ENCODE measurements at regions not wholly inside any gene's neighbourhood (a gene's known extent, or its start where the extent isn't known, plus 50 kb on each side); places are given as distances from the start of the nearest gene placed in this dataset.

DNA sequence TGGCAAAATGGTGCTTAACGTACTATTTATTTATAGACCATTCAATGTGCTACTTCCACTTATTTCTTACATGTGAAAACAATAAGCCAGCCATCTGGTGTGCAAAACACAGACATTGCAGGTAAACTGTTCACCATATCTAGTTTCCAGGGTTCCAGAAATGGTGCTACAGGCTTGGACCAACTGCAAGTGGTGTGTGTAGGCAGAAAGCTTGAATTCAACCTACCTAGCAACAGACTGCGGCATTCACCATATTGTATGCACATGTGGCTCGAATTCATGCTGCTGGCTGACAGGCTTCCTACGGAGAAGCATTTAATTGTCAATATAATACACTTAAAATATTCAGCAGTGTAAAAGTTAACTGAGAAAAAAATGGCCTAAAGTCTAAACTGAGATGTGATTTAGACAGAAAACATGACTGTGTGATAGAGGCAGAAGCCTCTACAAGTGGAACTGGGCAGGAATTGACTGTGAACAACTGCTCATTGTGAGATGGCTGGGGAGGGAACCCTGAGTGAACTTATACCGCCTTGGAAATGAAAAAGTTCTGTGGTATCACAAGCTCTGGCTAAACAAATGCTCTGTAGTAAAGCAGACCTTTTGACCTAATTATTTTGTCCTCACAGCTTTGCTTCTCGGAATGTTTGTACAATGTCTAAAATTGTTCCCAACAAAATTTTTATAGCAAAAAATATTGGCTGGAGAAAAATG, 434.7 kb downstream of the GRIA2 start:
- peaks cover 5 to 8% of the 10 kb centered on the region in 2 donors for H3K9me3 Mint-ChIP-seq
- ATAC-seq = no peak
- no peaks in the 10 kb centered on the region for H3K36me3 Mint-ChIP-seq
- DNase-seq (ENCODE audit: low spot score in 2 of 2) = no peak
- no peak overlapping the region for H3K27ac Mint-ChIP-seq

GRCh38 chr4:157643257-157643656, 422.7 kb downstream of the GRIA2 start:
- H3K27ac Mint-ChIP-seq = no peak overlapping the region
- ATAC-seq = no peak
- H3K9me3 Mint-ChIP-seq = peaks cover 7% of the 10 kb centered on the region in 2 donors
- H3K36me3 Mint-ChIP-seq = no peaks in the 10 kb centered on the region
- DNase-seq (ENCODE audit: low spot score in 2 of 2) = no peak

- ATAC-seq (no peak), DNase-seq (ENCODE audit: low spot score in 2 of 2) (no peak)
- Mint-ChIP-seq H3K9me3 (peaks cover 5 to 10% of the 10 kb centered on the region in 2 donors), H3K27ac (no peak overlapping the region), H3K36me3 (no peaks in the 10 kb centered on the region)
Observed at GRCh38 chr4:157634057-157634456, 413.5 kb downstream of the GRIA2 start.

DNA sequence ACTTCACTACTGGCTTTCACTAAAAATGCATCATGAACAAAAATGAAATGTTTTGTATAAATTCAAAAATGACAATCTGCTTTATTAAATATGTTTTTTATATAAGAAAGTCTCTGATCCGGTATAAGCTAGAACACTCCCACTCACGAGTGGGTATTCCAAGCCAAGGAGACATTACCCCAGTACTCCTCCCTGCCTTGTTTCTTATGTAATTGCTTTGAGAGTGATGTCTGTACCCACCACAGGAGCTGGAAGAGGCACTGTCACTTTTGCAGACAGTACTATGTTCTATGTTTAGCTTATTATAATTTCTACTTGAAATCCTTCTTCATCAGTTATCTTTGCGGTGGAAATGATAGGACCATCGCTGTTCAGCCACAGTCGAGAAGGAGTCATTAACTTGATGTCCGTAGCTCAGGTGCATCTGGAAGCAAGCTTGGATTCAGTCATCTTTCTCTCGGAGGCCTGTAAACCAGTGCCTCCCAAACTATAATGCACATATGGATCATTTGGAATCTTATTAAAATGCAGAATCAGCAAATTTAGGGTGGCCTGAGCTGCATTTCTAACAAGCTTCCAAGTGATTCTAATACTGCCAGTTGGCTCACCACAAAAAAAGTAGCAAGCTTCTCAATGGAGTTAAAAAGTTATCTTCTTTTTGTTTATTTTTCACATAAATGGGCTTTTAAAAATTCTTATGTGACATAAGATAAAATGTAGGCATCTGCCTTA, 396.4 kb downstream of the GRIA2 start:
- DNase-seq (ENCODE audit: low spot score in 2 of 2) (no peak), ATAC-seq (no peak)
- H3K9me3 Mint-ChIP-seq = no peaks in the 10 kb centered on the region
- H3K36me3 Mint-ChIP-seq = no peaks in the 10 kb centered on the region
- H3K27ac Mint-ChIP-seq = no peak overlapping the region

GRCh38 chr4:157607996-157608395, 387.5 kb downstream of the GRIA2 start:
- Mint-ChIP-seq H3K27ac (no peak overlapping the region), H3K36me3 (no peaks in the 10 kb centered on the region), H3K9me3 (peaks cover 0 to 5% of the 10 kb centered on the region in 2 donors)
- no peak for ATAC-seq
- no peak for DNase-seq (ENCODE audit: low spot score in 2 of 2)

DNA sequence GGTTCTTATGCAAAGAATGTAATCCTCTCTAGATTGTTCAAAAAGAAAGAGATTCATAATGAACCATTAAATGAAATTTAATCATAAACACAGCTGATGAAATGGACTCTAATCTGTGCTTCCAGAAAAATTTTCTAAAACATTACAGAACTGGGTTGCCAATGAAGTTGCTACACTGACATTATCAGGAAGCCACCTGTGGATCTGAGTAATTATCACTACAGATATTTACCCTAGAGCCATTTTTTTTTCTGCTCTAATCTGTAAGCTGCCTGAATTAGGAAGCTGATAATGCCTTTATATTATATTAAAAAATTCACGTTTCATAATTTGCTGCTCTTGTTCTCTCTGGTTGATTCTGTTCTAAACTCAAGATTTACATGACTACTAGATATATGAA, 380.1 kb downstream of the GRIA2 start:
- Mint-ChIP-seq H3K36me3 (no peaks in the 10 kb centered on the region), H3K9me3 (peaks cover 6 to 10% of the 10 kb centered on the region in 2 donors), H3K27ac (no peak overlapping the region)
- DNase-seq (ENCODE audit: low spot score in 2 of 2) (no peak), ATAC-seq (no peak)

- no peak for DNase-seq (ENCODE audit: low spot score in 2 of 2)
- ATAC-seq = no peak
- no peak overlapping the region for H3K27ac Mint-ChIP-seq
- no peaks in the 10 kb centered on the region for H3K36me3 Mint-ChIP-seq
- H3K9me3 Mint-ChIP-seq = peaks cover 4 to 9% of the 10 kb centered on the region in 2 donors
Observed at GRCh38 chr4:157591245-157591644, 370.7 kb downstream of the GRIA2 start.

- no peak for DNase-seq (ENCODE audit: low spot score in 2 of 2)
- H3K36me3 Mint-ChIP-seq = no peaks in the 10 kb centered on the region
- H3K27ac Mint-ChIP-seq = no peak overlapping the region
- H3K9me3 Mint-ChIP-seq = peaks cover 4 to 9% of the 10 kb centered on the region in 2 donors
- no peak for ATAC-seq
Observed at GRCh38 chr4:157590679-157591078, 370.2 kb downstream of the GRIA2 start.

DNA sequence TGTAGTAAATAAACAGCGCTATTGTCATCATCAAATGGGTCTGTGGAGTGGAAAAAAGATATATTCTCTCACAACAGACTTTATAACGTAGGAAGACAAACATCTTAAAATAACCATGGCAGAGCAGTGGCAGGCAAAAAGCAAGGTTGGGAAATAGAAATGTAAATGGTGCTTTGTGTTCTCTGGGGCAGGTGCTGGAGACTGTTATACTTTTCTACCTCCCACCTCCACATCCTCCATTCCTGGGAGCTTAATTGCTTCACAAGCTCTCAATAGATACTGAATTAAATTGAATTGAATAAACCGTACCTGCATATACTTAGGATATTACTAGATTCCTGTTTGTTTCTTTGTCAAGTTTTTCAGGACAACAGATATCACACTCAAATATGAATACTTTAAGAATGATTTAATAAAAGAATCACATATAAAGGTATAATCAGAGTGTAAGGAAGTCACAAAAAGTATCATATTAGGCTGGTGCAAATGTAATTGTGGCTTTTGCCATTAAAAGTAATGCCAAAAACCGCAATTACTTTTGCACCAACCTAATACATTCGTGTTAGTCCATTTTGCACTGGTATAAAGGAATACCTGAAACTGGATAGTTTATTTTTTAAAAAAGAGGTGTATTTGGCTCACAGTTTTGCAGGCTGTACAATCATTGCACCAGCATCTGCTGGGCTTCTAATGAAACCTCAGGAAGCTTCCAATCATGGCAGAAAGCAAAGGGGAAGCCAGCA, 367.3 kb downstream of the GRIA2 start:
- ATAC-seq (no peak), DNase-seq (ENCODE audit: low spot score in 2 of 2) (no peak)
- Mint-ChIP-seq H3K36me3 (no peaks in the 10 kb centered on the region), H3K9me3 (peaks cover 0 to 14% of the 10 kb centered on the region in 2 donors), H3K27ac (no peak overlapping the region)

- no peak overlapping the region for H3K27ac Mint-ChIP-seq
- peaks cover 15 to 17% of the 10 kb centered on the region in 2 donors for H3K9me3 Mint-ChIP-seq
- DNase-seq (ENCODE audit: low spot score in 2 of 2) = no peak
- no peak for ATAC-seq
- no peaks in the 10 kb centered on the region for H3K36me3 Mint-ChIP-seq
Observed at GRCh38 chr4:157582141-157582540, 361.6 kb downstream of the GRIA2 start.

DNA sequence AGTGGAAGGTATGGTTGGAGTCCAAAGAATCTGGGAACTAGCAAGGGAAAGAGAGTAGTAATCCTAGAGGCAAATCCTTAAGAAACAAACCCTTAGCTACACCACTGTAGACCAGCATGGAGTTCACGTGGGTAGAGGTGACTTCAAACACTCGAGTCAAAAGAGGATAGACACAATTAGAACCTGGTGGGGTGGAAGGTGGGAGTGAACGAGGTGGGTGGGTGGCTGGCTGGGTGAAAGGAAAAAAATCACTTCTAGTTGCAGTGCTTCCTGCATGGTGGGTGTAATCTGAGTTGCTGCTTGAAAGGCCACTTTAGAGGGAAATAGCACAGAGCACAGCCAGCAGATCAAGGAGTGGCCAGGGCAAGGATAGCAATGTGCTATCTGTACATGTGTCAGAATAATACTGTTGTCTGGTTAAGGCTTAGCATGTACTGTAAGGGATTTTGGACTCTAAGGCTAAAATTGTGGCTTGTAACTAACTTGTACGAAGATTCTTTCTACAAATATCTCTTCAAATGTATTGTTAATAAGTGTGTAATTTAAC, 356.2 kb downstream of the GRIA2 start:
- DNase-seq (ENCODE audit: low spot score in 2 of 2) (no peak), ATAC-seq (no peak)
- H3K36me3 Mint-ChIP-seq = no peaks in the 10 kb centered on the region
- H3K27ac Mint-ChIP-seq = no peak overlapping the region
- peaks cover 7 to 11% of the 10 kb centered on the region in 2 donors for H3K9me3 Mint-ChIP-seq

GRCh38 chr4:157575339-157575738, 354.8 kb downstream of the GRIA2 start:
- Mint-ChIP-seq H3K27ac (no peak overlapping the region), H3K36me3 (no peaks in the 10 kb centered on the region), H3K9me3 (peaks cover 2 to 5% of the 10 kb centered on the region in 2 donors)
- no peak for DNase-seq (ENCODE audit: low spot score in 2 of 2)
- ATAC-seq = no peak

DNA sequence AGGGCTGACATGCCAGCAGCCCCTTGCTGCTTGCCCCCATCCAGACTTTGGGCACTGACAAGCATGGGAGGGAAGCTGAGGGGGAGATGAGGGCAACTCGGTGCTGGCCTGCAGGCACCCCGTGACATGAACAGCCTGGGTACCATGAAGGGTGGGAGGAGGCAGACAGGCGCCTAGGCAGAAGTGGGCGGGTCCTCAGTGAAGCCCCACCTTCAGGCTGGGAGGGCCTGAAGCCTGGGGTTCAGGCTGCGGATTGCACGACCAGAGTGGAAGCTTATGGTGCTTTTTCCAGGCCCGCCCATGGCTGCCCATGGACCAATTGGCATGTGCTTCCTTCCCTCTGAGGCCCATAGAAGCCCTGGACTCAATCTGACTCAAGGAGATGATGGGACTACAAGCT, 354.1 kb downstream of the GRIA2 start:
- Mint-ChIP-seq H3K27ac (no peak overlapping the region), H3K9me3 (peaks cover 0 to 3% of the 10 kb centered on the region in 2 donors), H3K36me3 (no peaks in the 10 kb centered on the region)
- ATAC-seq (no peak), DNase-seq (ENCODE audit: low spot score in 2 of 2) (no peak)

- Mint-ChIP-seq H3K36me3 (no peaks in the 10 kb centered on the region), H3K9me3 (peaks cover 0 to 5% of the 10 kb centered on the region in 2 donors), H3K27ac (no peak overlapping the region)
- DNase-seq (ENCODE audit: low spot score in 2 of 2) (no peak), ATAC-seq (no peak)
Observed at GRCh38 chr4:157572951-157573350, 352.4 kb downstream of the GRIA2 start.

DNA sequence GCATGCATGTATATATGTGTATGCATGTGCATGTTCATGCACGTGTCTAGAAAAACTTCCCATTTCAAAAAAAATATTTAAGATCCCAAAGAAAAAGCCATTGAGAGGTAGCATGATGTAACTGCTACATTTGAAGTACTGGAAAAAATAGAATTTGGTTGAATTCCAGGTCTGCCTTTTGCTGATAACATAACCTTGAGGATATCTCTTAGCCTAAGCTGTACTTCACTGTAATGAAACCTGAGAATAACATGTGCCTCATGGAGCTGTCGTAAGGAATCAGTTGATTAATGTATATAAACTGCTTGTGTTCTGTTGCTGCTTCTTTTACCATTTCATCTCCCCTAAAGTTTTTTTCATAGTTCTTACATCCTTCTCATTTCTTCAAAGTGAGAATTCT, 351.8 kb downstream of the GRIA2 start:
- no peak for ATAC-seq
- Mint-ChIP-seq H3K27ac (no peak overlapping the region), H3K9me3 (peaks cover 0 to 5% of the 10 kb centered on the region in 2 donors), H3K36me3 (no peaks in the 10 kb centered on the region)
- no peak for DNase-seq (ENCODE audit: low spot score in 2 of 2)

DNA sequence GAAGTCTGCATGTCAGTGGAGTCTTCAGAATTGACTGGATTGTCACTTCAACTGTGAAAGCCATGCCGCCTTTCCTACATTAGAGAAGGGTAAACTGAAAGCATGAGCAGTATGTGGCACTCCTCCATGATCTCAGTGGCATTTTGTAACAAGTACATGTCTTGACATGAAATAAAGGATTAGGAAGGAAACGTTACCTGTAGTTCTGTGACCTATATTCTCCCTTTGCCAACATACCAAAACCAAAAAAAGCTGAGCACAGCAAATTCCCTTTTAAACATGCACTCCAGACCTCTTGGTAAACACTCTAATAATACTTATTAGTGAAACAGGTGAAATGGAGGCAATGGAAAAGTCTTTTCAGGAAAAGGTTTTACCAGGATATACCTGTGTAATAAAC, 344.2 kb downstream of the GRIA2 start:
- DNase-seq (ENCODE audit: low spot score in 2 of 2) (no peak), ATAC-seq (no peak)
- Mint-ChIP-seq H3K9me3 (peaks cover 12% of the 10 kb centered on the region in 2 donors), H3K27ac (no peak overlapping the region), H3K36me3 (no peaks in the 10 kb centered on the region)

GRCh38 chr4:157564218-157564617, 343.7 kb downstream of the GRIA2 start:
- H3K36me3 Mint-ChIP-seq = no peaks in the 10 kb centered on the region
- no peak overlapping the region for H3K27ac Mint-ChIP-seq
- ATAC-seq = no peak

More at GRCh38 chr4:157564218-157564617, 343.7 kb downstream of the GRIA2 start:
- DNase-seq (ENCODE audit: low spot score in 2 of 2) = no peak
- peaks cover 9 to 12% of the 10 kb centered on the region in 2 donors for H3K9me3 Mint-ChIP-seq
